Skeletal muscle satellite cell (primary cell): ENCODE measurements at regions not wholly inside any gene's neighbourhood (a gene's known extent, or its start where the extent isn't known, plus 50 kb on each side); places are given as distances from the start of the nearest gene placed in this dataset.

Experiments used
- H3K27me3 ChIP-seq: 2 replicates; pipeline ENCODE4 v1.7.0; 2013; ENCODE audit warnings: low read length; ENCODE audit not compliant: control insufficient read depth, insufficient read depth
- H3K36me3 ChIP-seq: 2 replicates; pipeline ENCODE4 v1.7.0; 2013; ENCODE audit warnings: mild to moderate bottlenecking, control low read depth, low read length; ENCODE audit not compliant: insufficient read depth
- H3K4me1 ChIP-seq: 2 replicates; pipeline ENCODE4 v1.7.0; 2013; ENCODE audit warnings: low read length; ENCODE audit not compliant: control insufficient read depth, insufficient read depth
- H3K4me2 ChIP-seq: 2 replicates; pipeline ENCODE4 v1.7.0; 2013; ENCODE audit warnings: mild to moderate bottlenecking, low read length
- H3K4me3 ChIP-seq: 2 replicates; pipeline ENCODE4 v1.7.0; 2013; ENCODE audit warnings: low read length
- H3K9ac ChIP-seq: 2 replicates; pipeline ENCODE4 v1.7.0; 2013; ENCODE audit warnings: mild to moderate bottlenecking, low read depth, low read length, moderate library complexity
- H3K9me3 ChIP-seq: replicated peaks from 2 replicates; pipeline ENCODE4 v1.7.0; 2013; ENCODE audit warnings: mild to moderate bottlenecking, control low read depth, low read length

DNA sequence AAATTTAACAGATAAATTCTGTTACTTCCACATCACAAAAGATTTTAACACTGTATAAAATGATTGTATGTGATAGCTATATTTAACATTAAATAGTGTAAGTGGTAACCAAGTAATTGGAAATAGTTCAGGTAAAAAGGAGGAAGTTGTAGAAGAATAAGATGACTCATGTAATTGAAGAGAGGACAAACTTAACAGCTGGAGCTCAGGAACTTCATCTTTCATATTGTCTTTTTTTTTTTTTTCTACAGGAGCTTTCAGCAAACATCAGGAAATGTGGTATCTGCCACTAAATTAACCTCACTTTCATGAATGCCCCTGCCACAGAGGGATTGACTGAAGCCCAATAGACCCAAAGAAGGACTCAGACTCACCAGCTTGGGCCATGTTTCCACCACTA, 188.4 kb upstream of the VEGFC start:
- H3K36me3 ChIP-seq, result no peaks in the 10 kb centered on the region
- no peaks in the 10 kb centered on the region for H3K9me3 ChIP-seq
- no peak overlapping the region for H3K9ac ChIP-seq
- H3K27me3 ChIP-seq, result no peaks in the 10 kb centered on the region
- H3K4me3 ChIP-seq, result no peak overlapping the region
- peaks cover 12% of the 10 kb centered on the region for H3K4me1 ChIP-seq
- no peak overlapping the region for H3K4me2 ChIP-seq

DNA sequence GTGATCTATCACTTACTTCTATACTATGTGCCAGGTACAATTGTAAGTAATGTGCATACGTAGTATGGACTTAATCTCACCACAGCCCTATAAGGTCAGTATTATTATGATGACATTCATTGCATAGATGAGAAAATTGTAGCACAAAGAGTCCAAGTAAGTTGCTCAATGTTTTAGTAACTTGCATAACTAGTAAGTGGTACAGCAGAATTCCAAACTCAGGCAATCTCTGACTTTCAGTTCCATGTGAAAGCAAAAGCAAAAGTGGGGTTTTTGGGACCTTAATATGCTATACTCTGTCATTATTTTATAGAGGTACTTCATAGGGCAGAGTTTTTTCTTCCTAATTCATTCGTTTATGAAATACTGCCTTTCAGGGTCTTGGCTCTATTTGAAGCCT, 188.8 kb upstream of the VEGFC start:
- no peak overlapping the region for H3K4me2 ChIP-seq
- peaks cover 12% of the 10 kb centered on the region for H3K4me1 ChIP-seq
- H3K27me3 ChIP-seq, result no peaks in the 10 kb centered on the region
- H3K9ac ChIP-seq, result no peak overlapping the region
- no peak overlapping the region for H3K4me3 ChIP-seq
- no peaks in the 10 kb centered on the region for H3K36me3 ChIP-seq
- H3K9me3 ChIP-seq, result no peaks in the 10 kb centered on the region

DNA sequence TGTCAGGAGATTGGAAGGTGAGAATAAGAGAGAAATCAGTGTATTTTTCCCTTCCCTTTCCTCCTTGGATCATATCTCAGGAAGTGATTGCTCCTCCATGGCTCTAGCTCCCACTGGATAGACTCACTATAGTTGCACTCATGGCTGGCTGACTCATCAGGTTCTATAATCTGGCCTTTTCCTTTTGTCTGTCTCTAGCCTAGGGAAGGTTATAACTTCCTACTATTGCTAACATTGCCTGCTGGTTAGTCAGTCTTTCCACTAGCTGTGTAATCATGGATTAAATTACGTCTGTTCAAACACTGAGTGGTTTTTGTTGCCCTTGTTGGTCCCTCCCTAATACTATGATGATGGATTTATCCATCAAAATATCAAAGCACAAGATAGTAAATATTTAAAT, 195.5 kb upstream of the VEGFC start:
- H3K9ac ChIP-seq, result no peak overlapping the region
- H3K9me3 ChIP-seq, result no peaks in the 10 kb centered on the region
- H3K27me3 ChIP-seq, result no peaks in the 10 kb centered on the region
- no peaks in the 10 kb centered on the region for H3K36me3 ChIP-seq
- H3K4me2 ChIP-seq, result no peak overlapping the region
- peaks cover 9% of the 10 kb centered on the region for H3K4me1 ChIP-seq
- no peak overlapping the region for H3K4me3 ChIP-seq

DNA sequence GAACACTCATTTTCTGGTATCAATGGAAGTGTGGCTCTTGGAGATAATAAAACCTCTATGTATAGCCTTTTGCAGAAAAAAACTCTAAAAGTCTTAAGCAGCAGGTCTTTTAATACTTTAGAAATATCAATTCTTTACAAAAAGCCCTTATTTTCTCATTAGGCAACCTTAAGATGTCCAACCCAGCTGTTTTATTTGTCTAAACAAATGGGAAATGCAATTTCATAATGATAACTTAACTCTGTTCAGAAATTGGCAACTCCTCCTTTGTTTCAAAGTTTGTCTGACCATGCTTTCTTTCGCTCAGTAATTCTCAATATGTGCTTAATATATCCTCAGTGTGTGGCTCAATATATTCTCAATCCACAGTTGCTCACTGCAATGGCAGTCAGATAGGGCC, 196.5 kb upstream of the VEGFC start:
- peaks cover 9% of the 10 kb centered on the region for H3K4me1 ChIP-seq
- H3K9me3 ChIP-seq, result no peaks in the 10 kb centered on the region
- H3K4me3 ChIP-seq, result no peak overlapping the region
- no peak overlapping the region for H3K9ac ChIP-seq
- H3K27me3 ChIP-seq, result no peaks in the 10 kb centered on the region
- H3K4me2 ChIP-seq, result no peak overlapping the region
- H3K36me3 ChIP-seq, result no peaks in the 10 kb centered on the region

DNA sequence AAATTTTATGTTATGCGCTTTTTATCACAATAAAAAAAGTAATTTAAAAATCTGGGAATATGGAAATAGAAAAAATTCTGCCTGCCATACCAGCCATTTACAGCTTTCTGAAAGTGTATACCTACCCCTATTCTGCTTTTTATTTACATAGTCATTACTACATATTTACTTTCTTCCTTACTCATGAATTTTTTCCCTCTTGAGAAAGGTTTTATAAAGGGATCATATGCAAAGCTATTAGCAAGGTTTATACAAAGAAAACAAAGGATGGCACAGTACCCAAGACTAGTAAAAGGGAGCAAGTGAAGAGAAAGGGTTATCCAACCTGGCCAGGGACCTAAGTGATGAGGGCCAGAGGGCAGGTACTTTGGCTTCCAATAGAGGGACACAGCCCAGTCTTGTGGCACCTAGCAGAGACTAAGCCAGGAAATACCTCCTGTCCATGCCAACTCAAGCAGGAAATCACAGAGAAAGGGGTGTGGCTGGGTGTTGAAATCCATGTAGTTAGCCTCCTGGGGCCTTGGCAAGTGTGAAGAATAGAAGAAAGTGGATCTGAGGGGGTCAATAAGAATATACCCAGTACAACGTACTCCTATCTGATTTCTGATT, 207.3 kb upstream of the VEGFC start:
- no peaks in the 10 kb centered on the region for H3K9me3 ChIP-seq
- no peaks in the 10 kb centered on the region for H3K36me3 ChIP-seq
- H3K4me2 ChIP-seq, result no peak overlapping the region
- no peak overlapping the region for H3K4me3 ChIP-seq
- no peaks in the 10 kb centered on the region for H3K27me3 ChIP-seq
- peaks cover 27% of the 10 kb centered on the region for H3K4me1 ChIP-seq
- H3K9ac ChIP-seq, result no peak overlapping the region

DNA sequence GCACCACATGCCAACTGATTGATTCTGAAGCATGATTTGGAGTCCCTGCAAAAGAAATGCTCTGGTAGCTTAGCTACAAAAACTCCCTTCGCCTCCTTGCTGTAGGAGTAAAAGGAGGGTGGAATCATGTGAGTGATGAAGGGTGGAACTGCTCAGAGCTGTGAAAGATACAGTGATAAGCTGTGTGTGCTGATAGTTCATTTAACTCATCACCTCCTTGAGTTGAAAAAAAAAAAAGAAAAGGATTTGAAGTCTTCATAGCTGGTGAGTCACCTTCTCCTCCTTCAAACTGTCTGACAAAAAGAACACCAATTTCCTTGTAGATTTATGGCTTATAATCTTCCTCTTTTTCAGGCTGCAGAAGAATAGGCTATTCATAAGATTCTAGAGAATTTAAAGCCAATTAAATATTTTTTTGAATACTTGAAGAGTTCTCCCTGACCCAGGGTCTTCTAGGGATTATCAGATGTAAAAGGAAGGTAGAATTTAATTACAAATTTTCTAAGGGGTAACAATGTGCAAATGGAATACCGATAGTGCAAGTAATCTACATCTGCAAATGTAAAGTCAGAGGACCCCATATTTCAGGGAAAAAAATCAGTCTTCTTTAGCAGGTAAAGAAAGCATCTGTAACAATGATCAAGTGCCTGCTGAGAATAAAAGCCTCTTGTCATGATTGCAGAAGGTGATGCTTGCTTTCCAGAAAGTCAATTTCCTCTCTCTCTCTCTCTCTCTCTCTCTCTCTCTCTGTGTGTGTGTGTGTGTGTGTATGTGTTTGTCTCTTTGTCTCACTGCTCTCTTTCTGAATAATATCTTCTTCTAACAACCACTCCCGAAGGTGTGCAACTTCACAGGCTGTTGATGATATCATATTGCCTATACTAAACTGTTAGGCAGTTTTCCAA, 208.8 kb upstream of the VEGFC start:
- Histone ChIP-seq H3K27me3 (no peaks in the 10 kb centered on the region), H3K9me3 (no peaks in the 10 kb centered on the region), H3K9ac (peak overlapping the region; percentile 44), H3K36me3 (no peaks in the 10 kb centered on the region), H3K4me2 (peak overlapping the region; percentile 59), H3K4me3 (no peak overlapping the region), H3K4me1 (peaks cover 41% of the 10 kb centered on the region)

DNA sequence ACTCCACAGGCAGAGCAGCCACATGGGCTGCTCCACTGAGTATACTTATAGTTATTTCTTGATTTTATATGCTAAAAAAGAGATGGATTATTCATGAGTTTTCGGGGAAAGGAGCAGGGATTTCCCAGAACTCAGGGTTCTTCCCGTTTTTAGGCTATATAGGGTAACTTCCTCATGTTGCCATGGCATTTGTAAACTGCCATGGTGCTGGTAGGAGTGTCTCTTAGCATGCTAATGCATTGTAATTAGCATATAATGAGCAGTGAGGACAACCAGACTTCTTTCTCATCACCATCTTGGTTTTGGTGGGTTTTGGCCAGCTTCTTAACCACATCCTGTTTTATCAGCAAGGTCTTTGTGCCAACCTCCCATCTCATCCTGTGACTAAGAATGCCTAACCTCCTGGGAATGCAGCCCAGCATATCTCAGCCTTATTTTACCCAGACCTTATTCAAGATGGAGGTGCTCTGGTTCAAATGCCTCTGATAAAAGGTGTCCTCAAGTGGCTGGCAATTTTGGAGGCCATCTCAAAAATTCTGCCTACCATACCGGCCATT, 213.0 kb upstream of the VEGFC start:
- Histone ChIP-seq H3K9ac (peak overlapping the region; percentile 49), H3K4me1 (peaks cover 60% of the 10 kb centered on the region), H3K27me3 (no peaks in the 10 kb centered on the region), H3K9me3 (no peaks in the 10 kb centered on the region), H3K36me3 (no peaks in the 10 kb centered on the region), H3K4me2 (no peak overlapping the region), H3K4me3 (no peak overlapping the region)

DNA sequence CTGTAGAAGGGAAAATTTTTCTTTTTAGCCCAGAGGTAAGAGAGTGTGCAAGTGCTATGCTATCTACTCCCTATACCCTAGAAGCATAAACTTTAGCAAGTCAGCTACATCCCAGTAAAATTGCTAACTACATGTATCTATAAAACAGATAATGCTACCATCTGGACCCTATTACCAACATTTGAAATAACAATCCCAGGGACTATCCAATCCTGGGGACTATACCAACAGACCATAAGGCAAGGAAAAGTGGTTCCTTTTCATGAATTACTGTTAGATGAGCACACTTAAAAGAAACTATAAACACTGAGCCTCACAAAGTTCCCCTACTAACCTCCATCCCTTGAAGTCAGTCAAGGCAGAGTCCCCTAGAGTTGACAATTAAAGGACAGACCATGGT, 213.6 kb upstream of the VEGFC start:
- Histone ChIP-seq H3K4me1 (peaks cover 54% of the 10 kb centered on the region), H3K36me3 (no peaks in the 10 kb centered on the region), H3K27me3 (no peaks in the 10 kb centered on the region), H3K9ac (peak overlapping the region; percentile 49), H3K9me3 (no peaks in the 10 kb centered on the region), H3K4me2 (no peak overlapping the region), H3K4me3 (no peak overlapping the region)

DNA sequence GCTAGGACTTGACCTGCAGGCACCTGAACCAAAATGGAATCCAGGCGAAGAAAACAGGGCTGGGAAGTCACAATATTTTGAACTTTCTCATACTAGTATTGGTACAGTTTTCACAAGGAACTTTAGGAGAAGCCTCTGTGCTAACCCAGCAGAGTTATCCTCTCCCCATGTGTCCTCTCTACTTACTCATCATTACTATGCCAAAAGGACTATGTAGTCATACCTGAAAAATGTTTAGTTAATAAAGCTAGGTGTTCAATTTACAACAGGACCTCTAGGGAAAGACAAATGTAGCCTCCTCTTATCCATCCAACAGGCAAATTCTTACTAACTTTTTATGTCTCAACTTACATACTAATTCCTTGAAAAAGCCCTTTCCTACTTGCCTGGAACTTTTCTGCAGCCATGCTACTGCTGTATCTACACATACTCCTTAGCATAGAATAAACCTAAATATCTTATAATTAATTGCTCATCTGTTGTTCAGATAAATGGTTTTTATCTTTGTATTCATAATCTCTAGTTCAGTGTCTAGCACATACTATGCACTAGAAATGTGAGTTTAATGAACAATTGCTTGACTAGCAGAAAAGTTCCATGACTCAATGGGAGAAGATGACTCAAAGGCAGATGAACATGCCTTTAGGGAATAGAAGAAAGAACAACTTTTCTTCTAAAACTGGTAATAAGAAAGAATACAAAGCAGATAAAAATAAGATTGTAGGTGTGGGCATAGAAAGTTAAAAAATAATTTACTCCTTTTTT, 215.5 kb upstream of the VEGFC start:
- Histone ChIP-seq H3K4me2 (peak overlapping the region; percentile 45), H3K9ac (peak overlapping the region; percentile 49)

DNA sequence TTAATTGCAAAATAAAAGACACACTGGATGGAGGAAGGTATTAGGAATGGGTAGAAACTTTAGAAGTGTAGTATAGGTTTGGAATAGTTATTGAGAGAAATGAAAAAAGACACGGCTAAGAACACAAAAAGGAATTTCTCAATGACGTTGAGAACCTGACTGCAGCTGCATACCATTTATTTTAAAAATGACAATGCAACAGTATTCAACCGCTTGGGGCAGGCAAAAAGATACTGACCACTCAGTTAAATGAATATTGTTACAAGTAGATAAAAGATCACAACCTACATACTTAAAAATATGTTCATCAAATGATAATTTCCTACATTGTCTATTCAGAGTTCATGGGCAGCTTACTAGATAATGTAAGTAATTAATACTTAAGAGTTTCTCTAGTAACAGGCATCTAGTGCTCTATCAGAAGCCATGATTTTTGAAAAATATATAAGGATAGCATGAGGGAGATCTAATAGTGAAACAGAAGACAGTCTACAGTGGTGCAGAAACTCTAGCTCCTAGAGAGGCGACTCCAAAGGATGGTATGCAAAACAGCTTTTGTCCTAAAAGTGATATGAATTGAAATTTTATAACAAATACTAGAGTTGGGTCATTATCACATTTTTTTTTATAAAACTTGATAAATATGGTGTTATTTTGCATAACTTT, 216.2 kb upstream of the VEGFC start:
- peaks cover 44% of the 10 kb centered on the region for H3K4me1 ChIP-seq
- H3K4me3 ChIP-seq, result no peak overlapping the region
- H3K4me2 ChIP-seq, result peak overlapping the region; percentile 45
- peaks cover 10% of the 10 kb centered on the region for H3K9me3 ChIP-seq
- H3K36me3 ChIP-seq, result no peaks in the 10 kb centered on the region
- H3K27me3 ChIP-seq, result no peaks in the 10 kb centered on the region
- peak overlapping the region; percentile 49 for H3K9ac ChIP-seq

More for the DNA sequence above, 215.5 kb upstream of the VEGFC start:
- no peak overlapping the region for H3K4me3 ChIP-seq
- H3K27me3 ChIP-seq, result no peaks in the 10 kb centered on the region
- peaks cover 44% of the 10 kb centered on the region for H3K4me1 ChIP-seq
- H3K9me3 ChIP-seq, result peaks cover 4% of the 10 kb centered on the region
- no peaks in the 10 kb centered on the region for H3K36me3 ChIP-seq

DNA sequence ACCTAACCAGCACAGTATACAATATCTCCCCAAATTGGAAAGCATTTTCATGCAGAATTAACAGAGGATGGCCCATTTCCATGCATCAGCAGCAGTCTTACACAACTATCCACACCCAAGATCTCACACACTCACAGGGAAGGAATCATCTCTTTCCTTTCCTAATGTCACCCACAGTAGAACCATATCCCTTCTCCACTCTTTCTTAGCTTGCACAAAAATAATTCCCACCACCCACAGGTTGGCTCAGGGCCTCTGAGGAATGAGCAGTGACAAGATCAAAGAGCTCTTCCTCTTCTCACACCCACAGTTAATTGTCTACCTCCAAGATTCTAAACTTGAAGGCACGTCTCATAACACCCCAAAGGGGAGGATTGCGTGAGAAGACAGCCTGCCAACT, 217.7 kb upstream of the VEGFC start:
- no peaks in the 10 kb centered on the region for H3K36me3 ChIP-seq
- H3K4me1 ChIP-seq, result peaks cover 39% of the 10 kb centered on the region
- no peak overlapping the region for H3K9ac ChIP-seq
- H3K4me2 ChIP-seq, result no peak overlapping the region
- H3K9me3 ChIP-seq, result peaks cover 11% of the 10 kb centered on the region
- H3K4me3 ChIP-seq, result no peak overlapping the region
- H3K27me3 ChIP-seq, result no peaks in the 10 kb centered on the region
